Breast epithelium (tissue), 4 donors: ENCODE measurements at regions not wholly inside any gene's neighbourhood (a gene's known extent, or its start where the extent isn't known, plus 50 kb on each side); places are given as distances from the start of the nearest gene placed in this dataset.

ENCODE experiments used
- DNase-seq, 2 donors: peaks; one replicate each; pipeline ENCODE4 v3.0.0-alpha.2; 2019; ENCODE audit warnings: low spot score in 2 of 2
- H3K27ac ChIP-seq, 2 donors: fragments of 200-600 bp; sonication (generic) in 1 of 2; one replicate each; pipeline ENCODE4 v1.5.1; 2016 to 2019; ENCODE audit warnings: mild to moderate bottlenecking in 1 of 2
- H3K27me3 ChIP-seq, 2 donors: fragments of 200-600 bp; sonication (generic) in 1 of 2; one replicate each; pipeline versions ENCODE4 v1.5.1 to v1.6.0; 2017 to 2019; ENCODE audit warnings: control low read depth in 1 of 2, mild to moderate bottlenecking in 1 of 2
- H3K36me3 ChIP-seq: fragments of 200-600 bp; one replicate; pipeline ENCODE4 v1.5.1; 2019
- H3K4me1 ChIP-seq, 2 donors: fragments of 200-600 bp; sonication (generic); one replicate each; pipeline ENCODE4 v1.5.1; 2016 to 2019; ENCODE audit warnings: control low read depth in 1 of 2
- H3K4me3 ChIP-seq, 3 donors: fragments of 200-600 bp; sonication (generic); 1 replicate in 2 of 3; 2 replicates in 1 of 3; pipeline ENCODE4 v1.5.1; 2016 to 2019; ENCODE audit warnings: mild to moderate bottlenecking in 3 of 3, moderate library complexity in 2 of 3
- H3K9me3 ChIP-seq, 2 donors: fragments of 200-600 bp; sonication (generic) in 1 of 2; one replicate each; pipeline ENCODE4 v1.5.1; 2016 to 2019; ENCODE audit warnings: control low read depth in 1 of 2
- CTCF ChIP-seq, 3 donors: fragments of 450-650 bp; IDR thresholded peaks; one replicate each; pipeline ENCODE4 v1.5.1; 2016 to 2017; ENCODE audit warnings: antibody characterized with exemption in 3 of 3, mild to moderate bottlenecking in 3 of 3, moderate library complexity in 3 of 3
- POLR2A ChIP-seq: fragments of 450-650 bp; IDR thresholded peaks from one replicate; pipeline ENCODE4 v1.6.1; 2016; ENCODE audit warnings: antibody characterized with exemption, mild to moderate bottlenecking, moderate library complexity
- POLR2AphosphoS5 ChIP-seq, 3 donors: sonication (generic); formaldehyde crosslinking; IDR thresholded peaks; one replicate each; pipeline ENCODE4 v1.6.1; 2017; ENCODE audit warnings: antibody characterized with exemption in 3 of 3
- intact Hi-C: fragments of 100-400 bp; cut with DNase I; formaldehyde crosslinking; loops from one replicate; pipeline ENCODE4 v1.15.1; 2023; ENCODE audit warnings: low total_unique reads

DNA sequence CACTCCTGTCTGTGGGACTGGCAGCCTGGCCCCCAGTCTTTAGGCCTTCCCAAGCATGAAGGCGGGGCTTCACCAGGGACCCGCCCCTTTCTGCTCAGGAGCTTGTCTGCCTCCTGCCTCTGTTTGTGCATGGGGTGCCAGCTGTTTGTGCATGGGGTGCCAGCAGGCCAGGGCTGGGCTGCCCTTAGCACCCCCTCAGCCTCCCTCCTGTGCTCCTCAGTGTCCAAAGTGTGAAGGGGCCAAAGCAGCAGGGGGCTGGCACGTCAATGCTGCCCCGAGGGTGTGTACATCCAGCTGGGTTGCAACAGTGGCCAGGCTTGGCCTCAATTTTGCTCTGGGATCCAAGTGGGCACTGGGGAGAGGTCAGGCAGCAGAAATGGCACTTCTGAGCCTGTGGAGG is 298.0 kb upstream of the GALNT5 start:
- Histone ChIP-seq H3K36me3 (no peaks in the 10 kb centered on the region), H3K4me3 (no peak overlapping the region), H3K27ac (no peak overlapping the region), H3K9me3 (peaks cover 18 to 21% of the 10 kb centered on the region in 2 donors), H3K27me3 (no peaks in the 10 kb centered on the region), H3K4me1 (no peaks in the 10 kb centered on the region)
- TF ChIP-seq POLR2AphosphoS5 (IDR thresholded peaks at IDR 0.05) = no peak
- TF ChIP-seq CTCF (IDR thresholded peaks at IDR 0.05) = no peak
- intact Hi-C loops = no loop called here
- DNase-seq = no peak

GRCh38 chr2:156982615-156983014 is 274.9 kb upstream of the GALNT5 start:
- Histone ChIP-seq H3K27me3 (no peaks in the 10 kb centered on the region), H3K36me3 (no peaks in the 10 kb centered on the region), H3K9me3 (no peaks in the 10 kb centered on the region), H3K4me1 (no peaks in the 10 kb centered on the region), H3K4me3 (no peak overlapping the region), H3K27ac (no peak overlapping the region)
- intact Hi-C loops = no loop called here
- no peak for DNase-seq
- TF ChIP-seq POLR2A (no peak), CTCF (IDR thresholded peaks at IDR 0.05) (no peak), POLR2AphosphoS5 (IDR thresholded peaks at IDR 0.05) (no peak)

GRCh38 chr2:156986339-156986988 is 271.0 kb upstream of the GALNT5 start:
- Histone ChIP-seq H3K36me3 (no peaks in the 10 kb centered on the region), H3K27ac (no peak overlapping the region), H3K4me3 (no peak overlapping the region), H3K4me1 (no peaks in the 10 kb centered on the region), H3K27me3 (no peaks in the 10 kb centered on the region), H3K9me3 (no peaks in the 10 kb centered on the region)
- no peak for TF ChIP-seq POLR2A
- TF ChIP-seq POLR2AphosphoS5 (IDR thresholded peaks at IDR 0.05) = no peak
- intact Hi-C loops = no loop called here
- no peak for DNase-seq

DNA sequence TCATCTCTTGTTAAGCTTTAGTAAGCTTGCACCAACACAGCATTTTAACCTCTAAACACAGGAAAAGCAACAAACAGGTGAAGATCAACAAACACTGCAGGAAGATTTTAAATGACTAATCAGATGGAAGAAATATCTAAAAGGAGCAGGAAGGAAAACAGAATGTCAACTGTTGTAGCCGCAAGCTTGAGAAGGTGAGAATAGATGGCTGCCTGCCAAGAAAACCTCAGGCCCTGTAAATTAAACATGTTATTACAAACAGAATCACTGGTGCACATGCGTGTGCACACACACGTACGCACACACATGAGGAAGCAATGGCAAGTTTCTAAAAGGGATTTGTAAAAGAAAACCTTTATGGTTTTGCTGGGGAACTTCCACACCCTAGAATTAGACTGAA is 257.8 kb upstream of the GALNT5 start:
- H3K4me1 ChIP-seq = no peaks in the 10 kb centered on the region
- H3K9me3 ChIP-seq = peaks cover 0 to 4% of the 10 kb centered on the region in 2 donors
- TF ChIP-seq CTCF (IDR thresholded peaks at IDR 0.05) (no peak), POLR2A (no peak), POLR2AphosphoS5 (IDR thresholded peaks at IDR 0.05) (no peak)
- no peak overlapping the region for H3K4me3 ChIP-seq
- H3K27me3 ChIP-seq = no peaks in the 10 kb centered on the region
- no peak overlapping the region for H3K27ac ChIP-seq
- intact Hi-C loops = no loop called here
- DNase-seq = no peak
- no peaks in the 10 kb centered on the region for H3K36me3 ChIP-seq

- TF ChIP-seq POLR2A (no peak), CTCF (IDR thresholded peaks at IDR 0.05) (no peak)
- intact Hi-C loops = no loop called here
- Histone ChIP-seq H3K4me1 (no peaks in the 10 kb centered on the region), H3K36me3 (no peaks in the 10 kb centered on the region), H3K4me3 (no peak overlapping the region), H3K27me3 (no peaks in the 10 kb centered on the region), H3K9me3 (peaks cover 0 to 7% of the 10 kb centered on the region in 2 donors), H3K27ac (no peak overlapping the region)
- DNase-seq = no peak
These were observed 252.7 kb upstream of the GALNT5 start for GRCh38 chr2:157004789-157005188.
